H9 (cell line): ENCODE measurements at regions not wholly inside any gene's neighbourhood (a gene's known extent, or its start where the extent isn't known, plus 50 kb on each side); places are given as distances from the start of the nearest gene placed in this dataset.

ENCODE experiments used
- DNase-seq: peaks from one replicate; pipeline ENCODE4 v3.0.0-alpha.2; 2017
- H2AFZ ChIP-seq: one replicate; pipeline ENCODE4 v1.6.1; 2013; ENCODE audit warnings: mild to moderate bottlenecking, low read length, control low read depth, moderate library complexity
- H2AK5ac ChIP-seq: 2 replicates; pipeline ENCODE4 v1.6.1; 2013; ENCODE audit warnings: low read length, control low read depth, mixed read lengths; ENCODE audit not compliant: insufficient read length
- H2BK120ac ChIP-seq: one replicate; pipeline ENCODE4 v1.6.1; 2013; ENCODE audit warnings: low read depth, mild to moderate bottlenecking, low read length, control low read depth, inconsistent platforms; ENCODE audit not compliant: poor library complexity, severe bottlenecking
- H2BK12ac ChIP-seq: 2 replicates; pipeline ENCODE4 v1.6.1; 2013; ENCODE audit warnings: low read length, control low read depth, mixed read lengths, low read depth; ENCODE audit not compliant: insufficient read length
- H2BK15ac ChIP-seq: 2 replicates; pipeline ENCODE4 v1.6.1; 2013; ENCODE audit warnings: low read depth, low read length, control low read depth
- H2BK20ac ChIP-seq: one replicate; pipeline ENCODE4 v1.6.1; 2013; ENCODE audit warnings: low read depth, mild to moderate bottlenecking, low read length, control low read depth, inconsistent platforms; ENCODE audit not compliant: poor library complexity, severe bottlenecking
- H2BK5ac ChIP-seq: 2 replicates; pipeline ENCODE4 v1.6.1; 2013; ENCODE audit warnings: low read length, control low read depth, mixed read lengths; ENCODE audit not compliant: insufficient read length
- H3K14ac ChIP-seq: 2 replicates; pipeline ENCODE4 v1.6.1; 2013; ENCODE audit warnings: low read length, control low read depth; ENCODE audit not compliant: insufficient read depth
- H3K18ac ChIP-seq: 2 replicates; pipeline ENCODE4 v1.6.1; 2013; ENCODE audit warnings: low read depth, mild to moderate bottlenecking, mixed read lengths, low read length, control low read depth; ENCODE audit not compliant: insufficient read length
- H3K23ac ChIP-seq: 2 replicates; pipeline ENCODE4 v1.6.1; 2013; ENCODE audit warnings: low read length, control low read depth, mixed read lengths, low read depth; ENCODE audit not compliant: insufficient read length
- H3K23me2 ChIP-seq: 2 replicates; pipeline ENCODE4 v1.6.1; 2013; ENCODE audit warnings: low read depth, mild to moderate bottlenecking, mixed read lengths, low read length, control low read depth; ENCODE audit not compliant: insufficient read length, poor library complexity, severe bottlenecking
- H3K27ac ChIP-seq: 2 replicates; pipeline ENCODE4 v1.5.1; 2013; ENCODE audit warnings: low read length, control low read depth, mixed read lengths, low read depth; ENCODE audit not compliant: insufficient read length
- H3K27me3 ChIP-seq: 2 replicates; pipeline ENCODE4 v1.6.1; 2013; ENCODE audit warnings: low read length, control low read depth, inconsistent platforms; ENCODE audit not compliant: insufficient read depth
- H3K4ac ChIP-seq: 2 replicates; pipeline ENCODE4 v1.6.1; 2013; ENCODE audit warnings: low read depth, mild to moderate bottlenecking, control low read depth, inconsistent platforms, low read length, moderate library complexity
- H3K4me1 ChIP-seq: 2 replicates; pipeline ENCODE4 v1.6.1; 2013; ENCODE audit warnings: low read length, control low read depth, inconsistent platforms; ENCODE audit not compliant: insufficient read depth
- H3K4me2 ChIP-seq: 2 replicates; pipeline ENCODE4 v1.6.1; 2013; ENCODE audit warnings: low read length, control low read depth, mixed read lengths; ENCODE audit not compliant: insufficient read length, insufficient read depth
- H3K56ac ChIP-seq: 2 replicates; pipeline ENCODE4 v1.6.1; 2013; ENCODE audit warnings: low read depth, mild to moderate bottlenecking, mixed read lengths, low read length, control low read depth; ENCODE audit not compliant: insufficient read length
- H3K79me1 ChIP-seq: 2 replicates; pipeline ENCODE4 v1.6.1; 2013; ENCODE audit warnings: low read depth, mild to moderate bottlenecking, moderate library complexity, low read length, control low read depth, inconsistent platforms; ENCODE audit not compliant: insufficient read depth, poor library complexity, severe bottlenecking
- H3K79me2 ChIP-seq: 2 replicates; pipeline ENCODE4 v1.6.1; 2013; ENCODE audit warnings: low read length, control low read depth, inconsistent platforms; ENCODE audit not compliant: insufficient read depth
- H3K9ac ChIP-seq: 2 replicates; pipeline ENCODE4 v1.6.1; 2013; ENCODE audit warnings: low read length, control low read depth, mixed read lengths; ENCODE audit not compliant: insufficient read length; ENCODE audit errors: extremely low read depth
- H3K9me3 ChIP-seq: one replicate; pipeline ENCODE4 v1.6.1; 2013; ENCODE audit warnings: low read depth, low read length, inconsistent platforms; ENCODE audit not compliant: control insufficient read depth
- H3T11ph ChIP-seq: one replicate; pipeline ENCODE4 v1.6.1; 2013; ENCODE audit warnings: mild to moderate bottlenecking, low read length, control low read depth, inconsistent platforms
- H4K20me1 ChIP-seq: one replicate; pipeline ENCODE4 v1.6.1; 2013; ENCODE audit not compliant: control insufficient read depth, insufficient read length, insufficient read depth
- H4K5ac ChIP-seq: 2 replicates; pipeline ENCODE4 v1.6.1; 2013; ENCODE audit warnings: low read depth, mild to moderate bottlenecking, mixed read lengths, low read length, control low read depth; ENCODE audit not compliant: insufficient read length
- H4K8ac ChIP-seq: replicated peaks from 2 replicates; pipeline ENCODE4 v1.6.1; 2013; ENCODE audit warnings: low read length, control low read depth, mixed read lengths, low read depth; ENCODE audit not compliant: insufficient read length
- H4K91ac ChIP-seq: 2 replicates; pipeline ENCODE4 v1.6.1; 2013; ENCODE audit warnings: low read depth, mild to moderate bottlenecking, moderate library complexity, mixed read lengths, low read length, control low read depth; ENCODE audit not compliant: insufficient read length
- H3K27ac Mint-ChIP-seq, 3 experiments: 2 replicates in 2 of 3; 3 replicates in 1 of 3; pipeline ENCODE4 v1.8.0; 2020 to 2021; ENCODE audit warnings: mixed read lengths in 3 of 3, mild to moderate bottlenecking in 1 of 3, moderate library complexity in 1 of 3
- H3K27me3 Mint-ChIP-seq: 2 replicates; pipeline ENCODE4 v1.8.0; 2021; ENCODE audit warnings: low read depth, mild to moderate bottlenecking, moderate library complexity, mixed read lengths
- H3K36me3 Mint-ChIP-seq, 3 experiments: 2 replicates in 2 of 3; 3 replicates in 1 of 3; pipeline ENCODE4 v1.8.0; 2020 to 2021; ENCODE audit warnings: low read depth in 3 of 3, mixed read lengths in 3 of 3; ENCODE audit not compliant: insufficient read depth in 1 of 3
- H3K4me1 Mint-ChIP-seq, 2 experiments: 2 replicates each; pipeline ENCODE4 v1.8.0; 2020; ENCODE audit warnings: mixed read lengths in 2 of 2
- H3K4me3 Mint-ChIP-seq, 2 experiments: 2 replicates in 1 of 2; 3 replicates in 1 of 2; pipeline ENCODE4 v1.8.0; 2020 to 2021; ENCODE audit warnings: mild to moderate bottlenecking in 2 of 2, mixed read lengths in 2 of 2, moderate library complexity in 1 of 2
- H3K9me3 Mint-ChIP-seq, 2 experiments: 2 replicates in 1 of 2; 3 replicates in 1 of 2; pipeline ENCODE4 v1.8.0; 2020; ENCODE audit warnings: mild to moderate bottlenecking in 2 of 2, mixed read lengths in 2 of 2, moderate library complexity in 1 of 2
- WGBS: extraction: QIAGEN DNeasy Blood & Tissue Kit; methylation state at CpG from one replicate; pipeline ENCODE4 v1.1.7; 2013; ENCODE audit warnings: missing lambda C conversion rate, low lambda C conversion rate, mixed read lengths; ENCODE audit not compliant: insufficient read length; ENCODE audit errors: extremely low coverage; 5-methylcytosine and 5-hydroxymethylcytosine counted together
- TF ChIP-seq, protein P1 (sequence below): fragments of 200-600 bp; sonication (generic); conservative IDR thresholded peaks from 3 replicates; pipeline ENCODE4 v1.8.0; 2021; ENCODE audit warnings: antibody characterized with exemption, mild to moderate bottlenecking

DNA sequence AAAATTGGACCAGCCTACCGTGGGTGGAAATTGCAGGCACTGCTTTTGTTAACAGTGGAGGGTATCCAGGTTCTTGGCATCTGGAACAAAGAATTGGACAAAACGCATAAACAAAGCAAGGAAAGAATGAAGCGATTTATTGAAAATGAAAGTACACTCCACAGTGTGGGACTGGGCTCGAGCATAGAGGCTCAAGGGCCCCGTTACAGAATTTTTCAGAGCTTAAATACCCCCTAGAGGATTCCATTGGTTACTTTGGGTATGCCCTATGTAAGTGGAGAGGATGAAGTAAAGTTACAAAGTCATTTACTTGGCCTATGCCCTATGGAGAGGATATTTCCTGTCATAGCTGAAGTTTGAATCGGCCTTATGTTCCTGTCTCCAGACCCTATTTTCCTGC, 85.3 kb downstream of the GLUD2 start:
- no peak overlapping the region for H2AFZ ChIP-seq
- DNase-seq = no peak
- no peak overlapping the region for H4K8ac ChIP-seq
- H3K9me3 Mint-ChIP-seq = peaks cover 46 to 52% of the 10 kb centered on the region in 2 experiments
- no peaks in the 10 kb centered on the region for H3K27me3 ChIP-seq
- no peaks in the 10 kb centered on the region for H4K20me1 ChIP-seq
- no peak overlapping the region for H4K5ac ChIP-seq
- TF ChIP-seq, protein P1, sequence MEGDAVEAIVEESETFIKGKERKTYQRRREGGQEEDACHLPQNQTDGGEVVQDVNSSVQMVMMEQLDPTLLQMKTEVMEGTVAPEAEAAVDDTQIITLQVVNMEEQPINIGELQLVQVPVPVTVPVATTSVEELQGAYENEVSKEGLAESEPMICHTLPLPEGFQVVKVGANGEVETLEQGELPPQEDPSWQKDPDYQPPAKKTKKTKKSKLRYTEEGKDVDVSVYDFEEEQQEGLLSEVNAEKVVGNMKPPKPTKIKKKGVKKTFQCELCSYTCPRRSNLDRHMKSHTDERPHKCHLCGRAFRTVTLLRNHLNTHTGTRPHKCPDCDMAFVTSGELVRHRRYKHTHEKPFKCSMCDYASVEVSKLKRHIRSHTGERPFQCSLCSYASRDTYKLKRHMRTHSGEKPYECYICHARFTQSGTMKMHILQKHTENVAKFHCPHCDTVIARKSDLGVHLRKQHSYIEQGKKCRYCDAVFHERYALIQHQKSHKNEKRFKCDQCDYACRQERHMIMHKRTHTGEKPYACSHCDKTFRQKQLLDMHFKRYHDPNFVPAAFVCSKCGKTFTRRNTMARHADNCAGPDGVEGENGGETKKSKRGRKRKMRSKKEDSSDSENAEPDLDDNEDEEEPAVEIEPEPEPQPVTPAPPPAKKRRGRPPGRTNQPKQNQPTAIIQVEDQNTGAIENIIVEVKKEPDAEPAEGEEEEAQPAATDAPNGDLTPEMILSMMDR = no peak
- H3K18ac ChIP-seq = no peak overlapping the region
- H3K4me3 Mint-ChIP-seq = no peak overlapping the region
- no peaks in the 10 kb centered on the region for H3K4me1 ChIP-seq
- H3T11ph ChIP-seq = no peak overlapping the region
- no peak overlapping the region for H2AK5ac ChIP-seq
- H2BK15ac ChIP-seq = no peak overlapping the region
- peaks cover 0 to 3% (median 0%) of the 10 kb centered on the region in 3 experiments; a peak in 2 of 7 replicates for H3K36me3 Mint-ChIP-seq
- no peak overlapping the region for H2BK120ac ChIP-seq
- peaks cover 25% of the 10 kb centered on the region for H3K9me3 ChIP-seq
- H3K23me2 ChIP-seq = no peaks in the 10 kb centered on the region
- no peak overlapping the region for H2BK20ac ChIP-seq
- H3K27me3 Mint-ChIP-seq = no peaks in the 10 kb centered on the region; the same call in 1 of the 2 replicates
- no peak overlapping the region for H3K4me2 ChIP-seq
- H2BK12ac ChIP-seq = no peak overlapping the region
- no peaks in the 10 kb centered on the region for H3K79me1 ChIP-seq
- no peak overlapping the region for H3K9ac ChIP-seq
- H3K23ac ChIP-seq = no peak overlapping the region
- H3K4me1 Mint-ChIP-seq = peaks cover 0 to 3% of the 10 kb centered on the region in 2 experiments; a peak in 1 of 4 replicates
- H3K4ac ChIP-seq = no peak overlapping the region
- no peak overlapping the region for H2BK5ac ChIP-seq
- H3K14ac ChIP-seq = no peak overlapping the region
- H3K56ac ChIP-seq = no peak overlapping the region
- no CpG with 5 or more reads among the region's 6 CpGs for WGBS
- no peak overlapping the region for H3K27ac Mint-ChIP-seq
- H3K27ac ChIP-seq = no peak overlapping the region
- no peak overlapping the region for H4K91ac ChIP-seq
- no peaks in the 10 kb centered on the region for H3K79me2 ChIP-seq
